Stomach (tissue), 4 donors: ENCODE measurements at regions not wholly inside any gene's neighbourhood (a gene's known extent, or its start where the extent isn't known, plus 50 kb on each side); places are given as distances from the start of the nearest gene placed in this dataset.

Source experiments
- EP300 ChIP-seq: sonication (generic); formaldehyde crosslinking; IDR thresholded peaks from one replicate; pipeline ENCODE4 v1.6.1; 2017; ENCODE audit warnings: antibody characterized with exemption
- POLR2A ChIP-seq, 4 donors: fragments of 450-650 bp; IDR thresholded peaks; one replicate each; pipeline ENCODE4 v1.6.1; 2016; ENCODE audit warnings: antibody characterized with exemption in 4 of 4, control low read depth in 2 of 4, mild to moderate bottlenecking in 1 of 4, moderate library complexity in 1 of 4
- TF ChIP-seq, protein P1 (sequence below), 7 experiments: fragments of 450-650 bp in 4 of 7; fragments of 200-600 bp in 3 of 7; sonication (generic) in 3 of 7; IDR thresholded peaks; one replicate each; pipeline ENCODE4 v1.5.1; 2016 to 2019; ENCODE audit warnings: antibody characterized with exemption in 7 of 7, control low read depth in 2 of 7, mild to moderate bottlenecking in 1 of 7

DNA sequence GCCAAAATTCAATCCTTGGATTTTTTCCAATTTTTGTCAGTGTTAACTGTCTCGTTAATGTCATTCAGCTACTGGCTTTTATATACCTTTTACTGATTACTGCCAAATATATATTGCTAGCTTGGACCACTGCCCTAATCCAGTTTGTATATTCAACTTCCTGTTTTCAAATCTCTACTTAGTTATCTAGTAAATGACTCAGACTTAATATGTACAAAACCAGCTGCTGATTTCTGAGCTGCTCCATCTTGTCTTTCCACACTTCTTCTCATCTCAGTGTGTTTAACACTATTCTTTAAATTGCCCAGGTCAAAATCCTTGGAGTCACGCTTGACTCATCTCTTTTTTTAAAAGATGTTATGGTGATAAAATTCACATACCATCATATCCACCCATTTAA is 1196.7 kb downstream of the RAPGEF2 start:
- TF ChIP-seq, protein P1, sequence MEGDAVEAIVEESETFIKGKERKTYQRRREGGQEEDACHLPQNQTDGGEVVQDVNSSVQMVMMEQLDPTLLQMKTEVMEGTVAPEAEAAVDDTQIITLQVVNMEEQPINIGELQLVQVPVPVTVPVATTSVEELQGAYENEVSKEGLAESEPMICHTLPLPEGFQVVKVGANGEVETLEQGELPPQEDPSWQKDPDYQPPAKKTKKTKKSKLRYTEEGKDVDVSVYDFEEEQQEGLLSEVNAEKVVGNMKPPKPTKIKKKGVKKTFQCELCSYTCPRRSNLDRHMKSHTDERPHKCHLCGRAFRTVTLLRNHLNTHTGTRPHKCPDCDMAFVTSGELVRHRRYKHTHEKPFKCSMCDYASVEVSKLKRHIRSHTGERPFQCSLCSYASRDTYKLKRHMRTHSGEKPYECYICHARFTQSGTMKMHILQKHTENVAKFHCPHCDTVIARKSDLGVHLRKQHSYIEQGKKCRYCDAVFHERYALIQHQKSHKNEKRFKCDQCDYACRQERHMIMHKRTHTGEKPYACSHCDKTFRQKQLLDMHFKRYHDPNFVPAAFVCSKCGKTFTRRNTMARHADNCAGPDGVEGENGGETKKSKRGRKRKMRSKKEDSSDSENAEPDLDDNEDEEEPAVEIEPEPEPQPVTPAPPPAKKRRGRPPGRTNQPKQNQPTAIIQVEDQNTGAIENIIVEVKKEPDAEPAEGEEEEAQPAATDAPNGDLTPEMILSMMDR (IDR thresholded peaks at IDR 0.05) = no peak
- no peak for TF ChIP-seq POLR2A (IDR thresholded peaks at IDR 0.05)
- TF ChIP-seq EP300 = no peak
